ENCODE measurements at regions not wholly inside any gene's neighbourhood (a gene's known extent, or its start where the extent isn't known, plus 50 kb on each side); places are given as distances from the start of the nearest gene placed in this dataset.

GRCh38 chr5:96067894-96068614, 106.4 kb upstream of the ELL2 start:
- DNase-seq (ENCODE audit: low spot score), result no peak

- DNase-seq (ENCODE audit: low spot score), result no peak
Measured at GRCh38 chr5:96067251-96067650, 105.6 kb upstream of the ELL2 start.

GRCh38 chr5:96066386-96066719, 104.7 kb upstream of the ELL2 start:
- DNase-seq (ENCODE audit: low spot score), result no peak

GRCh38 chr5:96065685-96066385, 104.2 kb upstream of the ELL2 start:
- DNase-seq (ENCODE audit: low spot score), result no peak

- no peak for DNase-seq (ENCODE audit: low spot score)
Measured at GRCh38 chr5:96064877-96065276, 103.2 kb upstream of the ELL2 start.

GRCh38 chr5:96062836-96063235, 101.2 kb upstream of the ELL2 start:
- no peak for DNase-seq (ENCODE audit: low spot score)

GRCh38 chr5:96058084-96058483, 96.4 kb upstream of the ELL2 start:
- no peak for DNase-seq (ENCODE audit: low spot score)

- DNase-seq (ENCODE audit: low spot score), result no peak
Measured at GRCh38 chr5:96054311-96055030, 92.8 kb upstream of the ELL2 start.

- DNase-seq (ENCODE audit: low spot score), result no peak
Measured at GRCh38 chr5:96053063-96053735, 91.5 kb upstream of the ELL2 start.

GRCh38 chr5:96052374-96052773, 90.7 kb upstream of the ELL2 start:
- DNase-seq (ENCODE audit: low spot score), result no peak

GRCh38 chr5:96051401-96051830, 89.8 kb upstream of the ELL2 start:
- DNase-seq (ENCODE audit: low spot score), result no peak

GRCh38 chr5:96050273-96050880, 88.7 kb upstream of the ELL2 start:
- DNase-seq (ENCODE audit: low spot score), result no peak

- DNase-seq (ENCODE audit: low spot score), result no peak
Measured at GRCh38 chr5:96049398-96050272, 88.0 kb upstream of the ELL2 start.

- no peak for DNase-seq (ENCODE audit: low spot score)
Measured at GRCh38 chr5:96048763-96049162, 87.1 kb upstream of the ELL2 start.

- no peak for DNase-seq (ENCODE audit: low spot score)
Measured at GRCh38 chr5:96045888-96046287, 84.2 kb upstream of the ELL2 start.

- no peak for DNase-seq (ENCODE audit: low spot score)
Measured at GRCh38 chr5:96043446-96043845, 81.8 kb upstream of the ELL2 start.

GRCh38 chr5:96037128-96037527, 75.5 kb upstream of the ELL2 start:
- DNase-seq (ENCODE audit: low spot score), result no peak

- DNase-seq (ENCODE audit: low spot score), result no peak
Measured at GRCh38 chr5:96036301-96036700, 74.7 kb upstream of the ELL2 start.

GRCh38 chr5:96035796-96036195, 74.1 kb upstream of the ELL2 start:
- no peak for DNase-seq (ENCODE audit: low spot score)

- DNase-seq (ENCODE audit: low spot score), result no peak
Measured at GRCh38 chr5:96033116-96033515, 71.5 kb upstream of the ELL2 start.

GRCh38 chr5:96031811-96032261, 70.2 kb upstream of the ELL2 start:
- no peak for DNase-seq (ENCODE audit: low spot score)
